ENCODE measurements at regions not wholly inside any gene's neighbourhood (a gene's known extent, or its start where the extent isn't known, plus 50 kb on each side); places are given as distances from the start of the nearest gene placed in this dataset.

DNA sequence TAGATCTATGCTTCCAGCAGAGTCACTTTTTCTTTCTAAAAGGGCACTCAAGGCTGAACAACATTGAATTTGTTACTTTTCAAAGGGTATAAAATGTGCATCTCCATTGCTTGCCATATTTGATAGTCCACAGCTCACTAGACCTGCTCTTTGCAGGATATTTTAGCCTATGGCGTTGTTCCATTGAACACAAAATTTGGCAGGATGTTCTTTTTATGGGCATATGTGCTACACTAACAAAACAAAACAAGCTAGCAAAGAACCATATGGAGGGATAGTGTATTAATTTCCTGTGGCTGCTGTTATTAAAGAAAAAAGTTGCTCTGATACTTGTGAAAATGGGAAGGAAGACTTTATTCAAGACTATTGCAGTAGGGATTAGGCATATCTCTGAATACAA is 828.7 kb downstream of the TYW1 start:
- Histone ChIP-seq H4K5ac (ENCODE audit: insufficient read length, low read depth, low read length) (no peak overlapping the region), H3K36me3 (ENCODE audit: control insufficient read depth in 2 of 4, insufficient read depth in 4 of 4, low read length in 3 of 4) (no peaks in the 10 kb centered on the region), H3K27me3 (replicated peaks in 1 of 4; ENCODE audit: control insufficient read depth in 3 of 4, extremely low read depth in 1 of 4, insufficient read depth in 3 of 4, low read length in 3 of 4) (no peaks in the 10 kb centered on the region), H3K4me3 (ENCODE audit: extremely low read depth in 1 of 4, insufficient read depth in 2 of 4, low read depth in 3 of 4, low read length in 4 of 4) (no peak overlapping the region), H3K4me2 (ENCODE audit: insufficient read depth in 1 of 2, low read depth in 2 of 2, low read length in 2 of 2) (no peak overlapping the region), H2AFZ (ENCODE audit: low read length) (no peak overlapping the region), H2AK5ac (ENCODE audit: low read depth, low read length) (no peak overlapping the region), H3K79me2 (ENCODE audit: control insufficient read depth in 1 of 2, insufficient read depth in 2 of 2, low read length in 2 of 2) (no peaks in the 10 kb centered on the region), H3K4ac (replicated peaks; ENCODE audit: insufficient read length, low read depth, low read length) (no peak overlapping the region), H2BK120ac (replicated peaks; ENCODE audit: low read depth, low read length) (no peak overlapping the region), H3K23me2 (ENCODE audit: low read depth, low read length) (no peaks in the 10 kb centered on the region), H3K79me1 (ENCODE audit: low read depth, low read length) (no peaks in the 10 kb centered on the region), H3K14ac (ENCODE audit: insufficient read length) (no peak overlapping the region), H3K56ac (replicated peaks; ENCODE audit: insufficient read length, low read depth, low read length) (no peak overlapping the region), H3K23ac (ENCODE audit: insufficient read length) (no peak overlapping the region), H4K91ac (replicated peaks; ENCODE audit: insufficient read length, low read length) (no peak overlapping the region), H4K8ac (ENCODE audit: extremely low read depth, insufficient read depth, low read length) (no peak overlapping the region), H3K9ac (replicated peaks in 1 of 4; ENCODE audit: extremely low read depth in 1 of 4, low read depth in 3 of 4, low read length in 3 of 4) (no peak overlapping the region), H3K27ac (ENCODE audit: low read depth, low read length) (no peak overlapping the region), H2BK15ac (ENCODE audit: low read length) (no peak overlapping the region), H2BK5ac (ENCODE audit: low read depth, low read length) (no peak overlapping the region), H2BK12ac (ENCODE audit: low read depth, low read length) (no peak overlapping the region), H2BK20ac (ENCODE audit: low read length) (no peak overlapping the region), H3K9me3 (ENCODE audit: insufficient read depth in 2 of 2, low read depth in 1 of 2, low read length in 1 of 2) (no peaks in the 10 kb centered on the region), H3K4me1 (replicated peaks in 1 of 4; ENCODE audit: control insufficient read depth in 3 of 4, insufficient read depth in 4 of 4, low read length in 3 of 4) (no peaks in the 10 kb centered on the region), H4K20me1 (replicated peaks in 1 of 2; ENCODE audit: control insufficient read depth in 1 of 2, insufficient read depth in 2 of 2, low read length in 2 of 2) (no peaks in the 10 kb centered on the region), H3K18ac (ENCODE audit: extremely low read depth, low read length) (no peak overlapping the region)
- POLR2A ChIA-PET (ENCODE audit: partially characterized antibody) = interaction anchor here (0.6 kb wide), 1 partner anchor 246 kb away, joined by 4 read pairs; no protein-coding TSS in a partner anchor
- no peak for TF ChIP-seq GTF2F1 (IDR thresholded peaks at IDR 0.05; ENCODE audit: borderline replicate concordance, low read depth, low read length)
- TF ChIP-seq EP300 (IDR thresholded peaks at IDR 0.05; ENCODE audit: borderline replicate concordance in 1 of 2, low read depth in 2 of 2, low read length in 2 of 2) = no peak
- no peak for TF ChIP-seq JUN (IDR thresholded peaks at IDR 0.05; ENCODE audit: low read depth, low read length)
- TF ChIP-seq ZNF274 (IDR thresholded peaks at IDR 0.05; ENCODE audit: borderline replicate concordance, extremely low read depth, low read length) = no peak
- no peak for TF ChIP-seq POU5F1 (IDR thresholded peaks at IDR 0.05; ENCODE audit: low read depth, low read length)
- no peak for TF ChIP-seq ATF3 (IDR thresholded peaks at IDR 0.05; ENCODE audit: insufficient read depth, low read depth, low read length)
- no peak for TF ChIP-seq JUND (IDR thresholded peaks at IDR 0.05; ENCODE audit: low read length)
- no peak for TF ChIP-seq ATF2 (IDR thresholded peaks at IDR 0.05; ENCODE audit: low read length)
- no peak for TF ChIP-seq GABPA (IDR thresholded peaks at IDR 0.05; ENCODE audit: borderline replicate concordance, insufficient read depth, low read length)
- no peak for FAIRE-seq
- no peak for DNase-seq (ENCODE audit: low read depth in 1 of 2, low spot score in 2 of 2)
- CTCF ChIA-PET (ENCODE audit: partially characterized antibody) = no interaction called here
- 87% methylated on average over 1 of the region's 1 CpG; no CpG with 5 or more reads in 1 of the 2 experiments for WGBS, 2 experiments (ENCODE audit: extremely low coverage in 1 of 2, insufficient coverage in 1 of 2, insufficient read length in 1 of 2, insufficient replicate concordance in 2 of 2, low coverage in 1 of 2, low lambda C conversion rate in 2 of 2, missing lambda C conversion rate in 1 of 2)

Data from H1 (cell line).